Nucleus accumbens (tissue), 56 donors: ENCODE measurements at regions not wholly inside any gene's neighbourhood (a gene's known extent, or its start where the extent isn't known, plus 50 kb on each side); places are given as distances from the start of the nearest gene placed in this dataset.
"Not testable (repeated sequence)": the region's sequence is repeated elsewhere in the genome, so short reads cannot be mapped to it uniquely, and the experiment has no call there.

Experiments
- DNase-seq, 56 donors: peaks; one replicate each; lab custom pipeline; 2025; lab: John Stamatoyannopoulos, UW

GRCh38 chr6:26276841-26277648, 88.0 kb upstream of the BTN3A2 start:
- DNase-seq = no peak

DNA sequence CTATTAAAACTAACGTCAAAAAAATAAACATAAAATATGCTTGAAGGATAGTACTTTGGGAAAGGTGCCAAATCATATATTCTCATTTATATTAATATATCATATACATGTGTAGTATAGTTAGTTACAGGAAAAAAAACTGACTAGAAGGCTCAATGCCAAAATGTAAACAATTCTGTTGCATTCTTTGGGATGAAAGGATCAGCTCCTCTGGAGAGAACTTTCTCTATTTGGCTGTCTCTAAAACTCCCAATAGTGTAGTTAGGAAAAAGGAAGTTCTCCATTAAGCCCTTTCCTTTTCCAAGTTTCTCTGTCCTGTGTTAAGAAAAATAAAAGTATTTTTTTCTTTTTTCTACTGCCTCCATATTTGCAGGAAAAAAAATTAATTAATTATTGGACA, 86.5 kb upstream of the BTN3A2 start:
- no peak for DNase-seq

DNA sequence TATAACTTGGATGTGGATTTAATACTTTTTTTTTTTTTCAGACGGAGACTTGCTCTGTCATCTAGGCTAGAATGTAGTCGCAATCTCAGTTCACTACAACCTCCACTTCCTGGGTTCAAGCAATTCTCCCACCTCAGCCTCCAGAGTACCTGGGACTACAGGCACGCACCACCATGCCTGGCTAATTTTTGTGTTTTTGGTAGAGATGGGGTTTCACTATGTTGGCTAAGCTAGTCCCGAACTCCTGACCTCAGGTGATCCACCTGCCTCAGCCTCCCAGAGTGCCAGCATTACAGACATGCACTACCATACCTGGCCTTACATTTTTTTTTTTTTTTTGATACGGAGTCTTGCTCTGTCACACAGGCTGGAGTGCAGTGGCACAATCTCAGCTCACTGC, 85.6 kb upstream of the BTN3A2 start:
- not testable (repeated sequence) for DNase-seq

GRCh38 chr6:26280407-26280806, 84.6 kb upstream of the BTN3A2 start:
- no peak for DNase-seq

DNA sequence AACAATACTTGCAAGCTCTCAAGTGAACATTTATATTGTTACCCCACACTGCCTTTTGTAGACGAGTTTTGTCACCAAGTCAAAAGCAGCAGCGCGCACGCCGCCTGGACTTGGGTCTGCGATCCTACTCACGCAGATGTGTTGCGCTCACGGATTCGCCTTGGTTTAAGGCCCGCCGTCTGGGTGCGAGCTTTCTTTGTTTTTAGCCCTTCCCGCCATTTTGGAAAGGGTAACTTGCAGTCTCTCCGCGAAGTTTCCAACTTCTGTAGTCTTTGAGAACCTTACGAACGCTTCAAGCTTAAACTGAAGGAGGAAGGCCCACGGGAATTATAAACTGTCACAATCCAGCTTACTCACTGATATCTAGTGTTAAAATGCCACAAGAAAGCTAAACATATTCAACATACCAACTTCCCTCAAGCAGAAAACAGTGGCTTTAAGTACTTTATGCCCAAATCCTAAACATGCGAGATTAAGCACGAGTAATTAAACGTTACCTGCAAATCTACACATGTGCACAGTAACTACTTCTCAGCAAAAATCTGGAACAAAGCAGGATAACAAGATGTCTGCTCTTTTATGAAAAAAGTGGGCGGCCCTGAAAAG, 80.4 kb upstream of the BTN3A2 start:
- peak in 29 of 56 donors; percentile 3 to 48 (median 13) for DNase-seq

- peak; percentile 54 to 96 (median 88) for DNase-seq
Measured at GRCh38 chr6:26285143-26286134, 79.6 kb upstream of the BTN3A2 start.

- DNase-seq = peak in 47 of 56 donors; percentile 15 to 79 (median 51)
Measured at GRCh38 chr6:26286168-26286877, 78.7 kb upstream of the BTN3A2 start.

DNA sequence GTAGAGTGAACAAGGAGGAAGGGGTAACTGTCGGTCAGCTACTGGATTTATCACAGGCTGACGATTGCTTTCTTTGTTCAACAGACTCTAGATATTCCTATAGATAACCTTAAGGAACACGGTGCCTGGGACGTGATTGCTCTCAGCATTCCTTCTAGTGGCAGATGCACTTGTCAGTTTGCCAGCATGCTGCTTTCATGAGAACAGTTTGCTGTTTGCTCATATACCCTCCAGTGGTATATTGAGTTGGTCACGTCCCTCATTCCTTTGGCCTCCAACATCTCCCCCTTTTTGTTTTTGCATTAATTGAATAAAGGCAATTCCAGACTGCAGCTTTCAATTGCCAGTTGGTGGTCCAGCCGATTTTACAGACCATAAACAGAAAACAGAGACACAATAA, 76.8 kb upstream of the BTN3A2 start:
- DNase-seq = no peak

- no peak for DNase-seq
Measured at GRCh38 chr6:26290941-26291340, 74.1 kb upstream of the BTN3A2 start.

- DNase-seq = no peak
Measured at GRCh38 chr6:26292709-26293108, 72.3 kb upstream of the BTN3A2 start.

DNA sequence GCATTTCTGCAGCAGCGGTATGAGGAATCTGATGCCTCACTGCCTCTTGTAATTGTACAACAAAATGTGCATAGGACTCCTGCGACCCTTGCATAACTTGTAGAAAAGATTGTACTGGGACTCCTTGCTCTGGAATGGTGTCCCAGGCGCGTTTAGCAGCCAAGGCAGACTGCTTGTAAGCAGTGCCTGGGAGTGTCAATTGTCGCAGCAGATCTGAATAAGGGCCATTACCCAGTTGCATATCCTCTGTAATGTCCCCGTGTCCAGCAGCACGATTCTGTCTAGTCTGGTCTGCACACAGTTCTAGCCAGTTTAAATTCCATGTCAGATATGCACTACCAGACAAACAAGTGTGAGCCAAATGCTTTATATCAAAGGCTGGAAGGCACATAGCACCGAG, 70.7 kb upstream of the BTN3A2 start:
- DNase-seq = no peak

DNA sequence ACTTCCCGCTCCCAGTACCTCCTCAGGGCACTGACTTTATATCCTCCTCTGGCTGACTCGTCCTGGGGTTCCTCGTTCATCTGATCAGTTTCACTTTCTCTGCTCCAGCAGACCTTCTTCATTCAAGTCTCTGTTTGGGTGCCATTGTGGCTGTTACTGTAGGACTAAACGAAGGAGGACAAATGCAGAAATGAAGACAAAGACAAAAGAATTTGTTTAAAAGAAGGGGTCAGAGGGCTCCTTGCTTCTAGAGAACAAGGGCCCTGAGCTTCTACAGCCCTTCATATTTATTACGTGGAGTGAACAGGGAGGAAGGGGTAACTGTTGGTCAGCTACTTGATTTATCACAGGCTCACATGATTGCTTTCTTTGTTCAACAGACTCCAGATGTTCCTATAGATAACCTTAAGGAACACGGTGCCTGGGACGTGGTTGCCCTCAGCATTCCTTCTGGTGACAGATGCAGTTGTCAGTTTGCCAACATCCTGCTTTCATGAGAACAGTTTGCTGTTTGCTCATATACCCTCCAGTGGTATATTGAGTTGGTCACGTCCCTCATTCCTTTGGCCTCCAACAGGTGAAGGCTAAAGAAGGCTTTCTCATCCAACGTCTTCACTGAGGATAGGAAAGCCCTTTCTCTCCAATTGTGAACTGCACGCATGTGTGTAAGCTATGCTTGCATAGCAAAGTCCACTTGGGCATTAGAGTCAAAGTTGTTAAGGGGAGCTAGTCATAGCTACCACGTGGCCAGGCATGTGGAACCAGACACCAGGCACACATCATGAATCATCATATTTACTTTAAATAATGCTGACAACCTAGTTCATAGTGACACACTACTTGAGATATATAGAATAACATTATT, 69.1 kb upstream of the BTN3A2 start:
- peak in 1 of 56 donors; percentile 11 for DNase-seq

- DNase-seq = no peak
Measured at GRCh38 chr6:26296556-26296856, 68.5 kb upstream of the BTN3A2 start.

- no peak for DNase-seq
Measured at GRCh38 chr6:26296857-26297648, 67.9 kb upstream of the BTN3A2 start.

DNA sequence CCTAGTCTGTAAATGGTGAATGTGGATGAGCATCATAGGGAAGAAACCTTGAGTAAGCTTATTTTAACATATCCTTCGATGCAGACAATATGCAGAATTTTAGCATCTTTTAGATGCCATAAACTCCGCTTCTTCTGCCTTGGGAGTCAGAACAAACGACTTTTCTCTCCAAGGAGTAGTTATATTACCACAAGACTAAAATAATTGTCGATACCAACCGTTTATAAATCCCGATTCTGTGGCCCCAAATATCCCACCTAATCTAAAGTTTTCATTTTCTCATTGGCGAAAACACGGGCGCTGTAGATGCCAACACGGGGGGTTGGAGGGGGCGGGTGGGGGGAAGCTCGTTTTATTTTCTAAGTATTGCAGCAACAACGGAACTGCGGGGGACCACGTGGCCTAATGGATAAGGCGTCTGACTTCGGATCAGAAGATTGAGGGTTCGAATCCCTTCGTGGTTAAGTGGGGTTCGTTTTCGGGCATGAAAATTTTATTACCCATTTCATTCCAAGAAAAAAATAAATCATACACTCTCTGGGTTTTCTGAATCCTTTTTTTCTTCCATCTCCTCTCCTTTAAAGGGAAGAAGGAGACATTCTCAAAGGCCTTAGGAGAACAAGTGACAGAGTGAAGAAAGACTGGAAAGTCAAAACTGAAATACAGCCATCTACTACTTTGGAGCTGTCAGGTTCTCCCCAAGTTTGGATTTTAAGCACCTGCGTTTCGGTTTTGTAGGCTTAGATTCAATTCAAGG, 65.5 kb upstream of the BTN3A2 start:
- DNase-seq = peak in 14 of 56 donors; percentile 1 to 31 (median 6)

DNA sequence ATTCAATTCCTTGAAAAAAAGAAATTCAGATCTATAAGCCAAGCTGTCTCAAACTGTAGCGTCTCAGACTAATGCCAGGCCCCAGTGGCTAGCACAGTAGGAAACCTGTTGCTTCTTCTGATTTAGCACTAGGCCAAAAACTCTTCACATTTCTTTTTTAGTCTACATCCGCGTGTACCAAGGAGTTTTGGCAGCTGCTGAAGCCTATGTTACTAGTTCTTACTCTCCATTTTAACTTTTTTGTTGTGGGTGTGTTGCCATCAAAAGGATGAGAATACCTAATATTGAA, 65.0 kb upstream of the BTN3A2 start:
- no peak for DNase-seq

GRCh38 chr6:26300359-26300758, 64.6 kb upstream of the BTN3A2 start:
- DNase-seq = no peak

GRCh38 chr6:26300828-26301227, 64.2 kb upstream of the BTN3A2 start:
- DNase-seq = no peak
